GM20000 (cell line): ENCODE measurements at regions not wholly inside any gene's neighbourhood (a gene's known extent, or its start where the extent isn't known, plus 50 kb on each side); places are given as distances from the start of the nearest gene placed in this dataset.

Experiments used
- DNase-seq: peaks from one replicate; pipeline ENCODE4 v3.0.0; 2012; ENCODE audit warnings: low spot score
- TF ChIP-seq, protein P1 (sequence below): IDR thresholded peaks from 2 replicates; pipeline ENCODE4 v1.5.1; 2012; ENCODE audit warnings: mild to moderate bottlenecking, control low read depth; ENCODE audit errors: extremely low read depth, missing control alignments

DNA sequence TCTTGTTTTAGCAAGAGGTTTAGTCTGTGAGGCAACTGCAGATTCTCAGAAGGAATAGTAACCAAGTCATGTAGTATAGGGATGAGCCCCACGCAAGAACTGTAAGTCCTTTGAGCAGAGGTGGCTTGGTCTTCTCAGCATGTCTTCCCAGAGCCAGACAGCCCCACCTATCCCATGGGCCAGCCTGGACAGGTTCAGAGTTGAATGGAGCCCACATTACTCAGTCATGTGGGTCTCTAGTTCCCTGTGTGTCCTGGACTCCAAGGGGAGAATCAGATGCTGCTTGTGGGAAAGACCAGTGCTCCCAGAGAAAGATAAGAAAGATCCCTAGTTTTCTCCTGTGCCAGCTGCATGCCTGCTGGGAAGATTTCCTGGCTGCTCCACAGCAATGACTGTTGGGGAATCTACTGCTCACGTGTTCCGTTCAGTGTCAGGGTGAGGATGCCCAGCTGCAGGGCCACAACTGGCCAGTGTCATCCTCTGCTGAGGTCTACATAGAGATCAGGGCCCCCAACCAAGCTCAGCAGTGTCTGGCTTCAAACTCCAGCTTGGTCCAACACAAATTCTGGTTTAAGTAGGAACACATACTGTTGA lies 66.9 kb upstream of the UNC5B start:
- TF ChIP-seq, protein P1, sequence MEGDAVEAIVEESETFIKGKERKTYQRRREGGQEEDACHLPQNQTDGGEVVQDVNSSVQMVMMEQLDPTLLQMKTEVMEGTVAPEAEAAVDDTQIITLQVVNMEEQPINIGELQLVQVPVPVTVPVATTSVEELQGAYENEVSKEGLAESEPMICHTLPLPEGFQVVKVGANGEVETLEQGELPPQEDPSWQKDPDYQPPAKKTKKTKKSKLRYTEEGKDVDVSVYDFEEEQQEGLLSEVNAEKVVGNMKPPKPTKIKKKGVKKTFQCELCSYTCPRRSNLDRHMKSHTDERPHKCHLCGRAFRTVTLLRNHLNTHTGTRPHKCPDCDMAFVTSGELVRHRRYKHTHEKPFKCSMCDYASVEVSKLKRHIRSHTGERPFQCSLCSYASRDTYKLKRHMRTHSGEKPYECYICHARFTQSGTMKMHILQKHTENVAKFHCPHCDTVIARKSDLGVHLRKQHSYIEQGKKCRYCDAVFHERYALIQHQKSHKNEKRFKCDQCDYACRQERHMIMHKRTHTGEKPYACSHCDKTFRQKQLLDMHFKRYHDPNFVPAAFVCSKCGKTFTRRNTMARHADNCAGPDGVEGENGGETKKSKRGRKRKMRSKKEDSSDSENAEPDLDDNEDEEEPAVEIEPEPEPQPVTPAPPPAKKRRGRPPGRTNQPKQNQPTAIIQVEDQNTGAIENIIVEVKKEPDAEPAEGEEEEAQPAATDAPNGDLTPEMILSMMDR = no peak
- no peak for DNase-seq

DNA sequence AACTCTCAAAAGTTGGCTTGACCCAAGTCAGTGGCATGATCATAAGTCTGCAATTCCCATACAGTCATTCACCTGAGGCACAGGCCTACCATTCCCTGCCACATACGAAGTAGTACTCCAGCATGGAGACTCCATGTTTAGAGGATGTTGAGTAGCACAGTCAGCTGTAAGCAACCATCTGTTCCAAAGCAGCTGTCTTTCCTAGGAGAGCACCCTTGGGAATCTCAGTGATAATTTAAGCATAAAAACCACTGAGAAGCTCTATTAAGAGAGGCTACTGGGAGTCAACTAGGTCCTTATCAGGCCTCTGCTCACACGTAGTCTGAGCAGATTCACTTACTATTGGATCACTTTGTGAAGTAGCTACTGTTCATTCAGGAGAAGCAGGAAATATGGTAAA lies 61.6 kb upstream of the UNC5B start:
- TF ChIP-seq, protein P1 = no peak
- DNase-seq = no peak

DNA sequence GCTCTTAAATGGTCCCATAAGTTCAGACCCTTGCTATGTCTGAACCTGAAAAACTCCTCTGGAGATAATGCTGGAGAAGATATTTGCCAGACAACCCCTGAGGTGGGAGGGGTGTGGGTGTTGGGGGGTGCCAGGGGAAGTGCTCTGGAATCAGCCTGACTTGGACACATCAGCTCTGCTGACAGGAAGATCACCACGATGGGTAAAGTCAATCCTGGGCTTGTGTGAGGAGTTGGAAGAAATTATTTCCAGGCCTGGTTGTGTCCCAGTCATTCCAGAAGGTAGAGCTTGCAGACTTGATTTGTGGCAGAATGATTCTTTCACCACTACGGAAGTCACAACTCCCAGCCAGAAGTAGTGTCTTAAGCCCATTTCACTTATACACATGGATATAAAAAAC lies 60.3 kb upstream of the UNC5B start:
- TF ChIP-seq, protein P1 = no peak
- DNase-seq = no peak

DNA sequence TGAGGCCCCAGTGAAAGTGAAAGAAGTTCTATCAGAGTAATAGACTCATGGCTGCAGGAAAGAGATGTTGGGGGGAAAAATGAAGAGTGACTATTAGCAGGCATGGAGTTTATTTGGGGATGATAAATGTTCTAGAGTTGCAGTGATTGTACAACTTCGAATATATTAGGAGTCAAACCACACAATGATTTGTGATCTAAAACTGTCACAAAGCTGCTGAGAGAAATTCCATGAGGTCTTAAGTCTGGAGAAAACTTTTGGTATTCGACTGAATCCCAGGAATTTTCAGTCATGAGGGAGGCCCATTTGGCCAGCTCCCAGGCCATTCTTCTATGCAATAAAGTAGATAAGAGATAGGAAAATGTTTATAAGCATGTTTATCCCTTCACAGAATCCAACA lies 55.9 kb upstream of the UNC5B start:
- TF ChIP-seq, protein P1 = no peak
- DNase-seq = no peak

DNA sequence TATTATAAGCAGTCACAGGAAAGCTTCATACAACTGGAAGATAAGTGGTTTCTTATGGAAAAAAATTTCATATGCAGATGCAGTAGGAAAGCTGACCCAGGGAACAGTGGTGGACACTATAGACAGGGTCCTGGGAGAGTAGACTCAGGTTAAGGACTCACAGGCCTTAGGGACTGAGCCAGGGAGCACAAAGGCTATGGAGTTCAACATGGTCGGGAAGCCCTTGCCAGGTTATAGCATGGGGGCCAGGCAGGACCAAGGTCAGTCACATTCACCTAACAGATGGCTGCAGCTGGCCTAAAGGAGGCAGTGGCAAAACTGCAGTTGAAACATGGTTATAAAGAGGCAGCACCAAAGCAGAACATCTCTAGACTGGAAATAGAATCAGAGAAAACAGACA lies 54.9 kb upstream of the UNC5B start:
- TF ChIP-seq, protein P1 = no peak

DNA sequence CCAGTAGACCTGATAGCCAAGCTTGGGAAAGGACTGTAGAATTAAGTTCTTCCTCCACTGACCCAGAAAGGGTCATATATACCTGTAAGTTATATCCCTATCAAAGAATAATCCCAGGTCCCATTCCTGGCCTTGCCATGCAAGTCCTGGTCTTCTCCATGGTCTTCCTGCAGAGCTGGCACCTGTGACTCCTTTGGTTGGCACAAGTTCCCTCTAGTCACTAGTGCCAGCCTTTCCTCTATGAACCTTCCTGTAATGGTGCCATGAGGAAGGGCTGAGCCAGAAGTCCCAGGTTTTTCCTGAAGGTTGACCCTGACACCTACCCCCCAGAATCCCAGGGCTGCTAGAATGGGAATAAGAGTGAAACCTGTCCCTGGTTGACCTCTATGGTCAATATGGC lies 54.1 kb upstream of the UNC5B start:
- DNase-seq = no peak
- TF ChIP-seq, protein P1 = no peak

More for the DNA sequence above, 54.9 kb upstream of the UNC5B start:
- DNase-seq = no peak

DNA sequence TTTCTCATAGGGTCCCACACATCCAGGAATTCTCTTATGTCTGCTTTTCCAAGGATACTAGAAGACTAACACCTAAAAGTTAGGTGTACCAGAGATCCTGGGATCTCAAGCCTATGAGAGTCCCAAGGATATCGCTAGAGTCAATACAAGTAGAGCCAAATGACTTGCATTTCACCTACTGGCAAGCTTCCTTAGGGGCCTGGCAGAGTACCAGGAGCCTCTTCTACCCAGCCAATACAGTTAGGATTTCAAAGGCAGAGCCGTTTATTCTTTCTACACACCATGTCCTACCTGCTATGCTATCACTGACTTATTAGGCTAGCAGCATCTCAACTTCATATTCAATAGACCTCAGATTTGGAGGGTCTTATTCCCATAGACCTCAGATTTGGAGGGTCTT lies 53.5 kb upstream of the UNC5B start:
- DNase-seq = no peak
- TF ChIP-seq, protein P1 = no peak

DNA sequence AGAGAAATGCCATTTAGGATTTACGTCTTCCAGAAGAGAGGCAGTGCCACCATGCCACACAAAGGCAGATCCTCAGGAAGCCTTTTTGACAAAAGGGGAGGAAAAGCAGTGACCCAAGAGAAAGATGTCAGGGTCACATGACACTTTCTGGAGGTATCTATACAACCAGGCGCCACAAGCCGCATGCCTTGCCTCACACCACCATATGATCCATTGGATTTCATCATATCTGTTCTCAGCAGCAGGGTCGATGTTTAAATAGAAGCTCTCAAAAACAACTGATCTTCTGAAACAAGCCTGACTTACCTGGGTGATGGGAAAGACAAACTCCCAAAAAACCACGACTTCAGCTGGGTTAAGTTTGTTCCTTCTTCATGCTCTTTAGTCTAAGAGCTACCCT lies 52.5 kb upstream of the UNC5B start:
- TF ChIP-seq, protein P1 = no peak
- DNase-seq = no peak
